ENCODE measurements at regions not wholly inside any gene's neighbourhood (a gene's known extent, or its start where the extent isn't known, plus 50 kb on each side); places are given as distances from the start of the nearest gene placed in this dataset.

- TF ChIP-seq, protein P1, sequence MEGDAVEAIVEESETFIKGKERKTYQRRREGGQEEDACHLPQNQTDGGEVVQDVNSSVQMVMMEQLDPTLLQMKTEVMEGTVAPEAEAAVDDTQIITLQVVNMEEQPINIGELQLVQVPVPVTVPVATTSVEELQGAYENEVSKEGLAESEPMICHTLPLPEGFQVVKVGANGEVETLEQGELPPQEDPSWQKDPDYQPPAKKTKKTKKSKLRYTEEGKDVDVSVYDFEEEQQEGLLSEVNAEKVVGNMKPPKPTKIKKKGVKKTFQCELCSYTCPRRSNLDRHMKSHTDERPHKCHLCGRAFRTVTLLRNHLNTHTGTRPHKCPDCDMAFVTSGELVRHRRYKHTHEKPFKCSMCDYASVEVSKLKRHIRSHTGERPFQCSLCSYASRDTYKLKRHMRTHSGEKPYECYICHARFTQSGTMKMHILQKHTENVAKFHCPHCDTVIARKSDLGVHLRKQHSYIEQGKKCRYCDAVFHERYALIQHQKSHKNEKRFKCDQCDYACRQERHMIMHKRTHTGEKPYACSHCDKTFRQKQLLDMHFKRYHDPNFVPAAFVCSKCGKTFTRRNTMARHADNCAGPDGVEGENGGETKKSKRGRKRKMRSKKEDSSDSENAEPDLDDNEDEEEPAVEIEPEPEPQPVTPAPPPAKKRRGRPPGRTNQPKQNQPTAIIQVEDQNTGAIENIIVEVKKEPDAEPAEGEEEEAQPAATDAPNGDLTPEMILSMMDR (IDR thresholded peaks at IDR 0.05), result no peak
- no peak for TF ChIP-seq POLR2AphosphoS5 (IDR thresholded peaks at IDR 0.05; ENCODE audit: insufficient read depth in 1 of 2, low read depth in 1 of 2)
Measured at GRCh38 chr5:98218838-98219237, 554.6 kb upstream of the RGMB start.
